Renal cortex interstitium (tissue), 11 donors: ENCODE measurements at regions not wholly inside any gene's neighbourhood (a gene's known extent, or its start where the extent isn't known, plus 50 kb on each side); places are given as distances from the start of the nearest gene placed in this dataset.
"Not testable (repeated sequence)": the region's sequence is repeated elsewhere in the genome, so short reads cannot be mapped to it uniquely, and the experiment has no call there.

Source experiments
- DNase-seq, 11 donors: peaks; one replicate each; pipeline ENCODE4 v3.0.0-alpha.2; 2013; ENCODE audit warnings: low read depth in 9 of 11, low spot score in 4 of 11; ENCODE audit errors: extremely low read depth in 1 of 11

DNA sequence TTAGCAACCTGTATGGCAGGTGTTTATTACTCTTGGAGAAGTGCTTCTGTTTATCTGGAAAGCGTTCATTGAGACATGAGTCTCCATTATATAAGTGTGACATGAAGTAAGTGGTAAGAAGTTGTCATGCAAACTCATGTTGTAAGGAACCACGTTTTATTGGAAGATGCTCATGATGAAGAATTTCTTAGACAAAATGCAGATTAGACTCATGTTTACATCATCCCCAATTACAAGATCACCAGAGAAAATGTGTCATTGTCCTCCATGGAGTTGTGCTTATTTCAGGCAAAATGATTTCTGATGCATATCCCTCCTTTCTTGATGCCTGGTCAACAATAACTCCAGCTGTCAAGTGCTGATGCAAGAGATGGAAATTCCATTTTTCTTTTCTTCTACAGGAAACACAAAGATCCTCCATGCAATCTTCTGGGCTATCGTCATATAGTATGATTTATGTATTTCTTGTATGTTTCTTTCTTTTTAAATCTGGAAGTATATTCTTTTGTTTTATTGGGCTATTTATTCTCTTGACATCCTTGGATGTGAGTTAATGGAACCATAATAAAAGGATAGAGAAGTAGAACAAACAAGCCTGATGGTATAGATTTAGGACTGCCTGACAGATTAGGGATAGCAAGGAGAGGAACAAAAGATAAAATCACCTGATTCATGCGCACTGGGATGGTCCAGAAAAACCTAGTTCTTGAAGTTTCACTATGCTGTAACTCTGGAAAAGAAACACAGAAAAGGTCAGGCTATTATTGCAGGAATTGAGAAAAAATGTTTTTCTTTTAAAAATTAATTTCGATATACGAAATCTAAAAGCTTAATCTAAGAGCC lies 50.7 kb upstream of the DIAPH3 start:
- no peak for DNase-seq

GRCh38 chr13:60220072-60220471 lies 56.3 kb upstream of the DIAPH3 start:
- DNase-seq = no peak

DNA sequence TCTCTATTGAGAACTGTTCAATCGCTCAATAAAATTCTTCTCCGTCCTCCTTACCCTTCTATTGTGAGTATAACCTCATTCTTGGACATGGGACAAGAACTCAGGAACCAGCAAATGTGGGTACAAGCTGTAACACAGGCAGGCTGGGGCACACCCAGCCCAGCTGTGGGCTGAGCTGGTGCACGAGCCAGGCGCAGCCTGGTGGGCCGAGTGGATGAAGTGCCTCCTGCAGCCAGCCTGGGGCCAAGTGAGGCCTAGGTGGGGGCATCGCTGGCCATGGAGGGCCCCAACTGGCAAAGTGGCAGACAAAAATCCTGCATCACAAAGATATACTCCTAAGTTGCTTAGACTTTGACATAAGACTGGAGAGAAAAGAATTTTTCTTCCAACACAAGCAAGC lies 57.9 kb upstream of the DIAPH3 start:
- no peak for DNase-seq

GRCh38 chr13:60226507-60226906 lies 62.8 kb upstream of the DIAPH3 start:
- DNase-seq = peak in 2 of 11 donors; percentile 1 to 3

DNA sequence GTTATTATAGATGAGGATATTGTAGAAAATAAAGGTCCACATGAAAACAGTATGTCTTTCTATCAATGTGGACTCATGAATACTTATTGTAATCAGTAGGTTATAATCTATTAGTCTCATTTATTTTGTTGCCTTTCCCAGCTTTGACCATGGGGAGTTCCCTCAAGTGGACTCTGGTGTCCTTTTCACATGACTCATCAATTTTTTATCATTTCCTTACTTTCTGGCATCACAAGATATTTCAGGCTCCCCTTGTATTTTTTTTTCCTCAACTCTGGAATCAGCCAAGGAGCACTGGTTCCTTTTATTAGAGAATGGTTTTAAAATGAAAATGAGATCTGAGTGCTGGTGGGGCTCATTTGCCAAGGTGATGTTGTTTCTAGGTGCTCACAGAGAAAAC lies 63.4 kb upstream of the DIAPH3 start:
- no peak for DNase-seq

- DNase-seq = no peak
These were observed 66.1 kb upstream of the DIAPH3 start for GRCh38 chr13:60229708-60230272.

DNA sequence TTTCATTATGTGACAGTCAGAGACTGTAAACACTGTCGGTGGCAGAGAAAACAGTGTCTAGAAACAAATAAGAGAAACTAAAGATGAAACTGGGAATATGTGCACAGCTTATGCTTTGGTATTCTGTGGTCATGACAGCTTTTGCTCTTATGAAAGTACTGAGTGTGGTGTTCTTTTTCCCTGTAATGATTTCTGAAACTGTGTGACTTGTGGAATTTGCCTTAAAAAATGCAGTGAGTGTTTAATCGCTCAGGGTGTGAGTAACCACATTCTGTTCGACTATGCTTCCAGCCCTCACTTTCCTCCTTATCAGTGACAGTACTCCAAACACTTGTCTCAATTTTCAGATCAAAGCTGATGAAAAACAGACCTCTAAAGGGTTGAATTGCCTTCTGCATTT lies 66.9 kb upstream of the DIAPH3 start:
- DNase-seq = no peak

GRCh38 chr13:60242043-60242595 lies 78.4 kb upstream of the DIAPH3 start:
- no peak for DNase-seq

GRCh38 chr13:60244381-60244780 lies 80.7 kb upstream of the DIAPH3 start:
- no peak for DNase-seq

GRCh38 chr13:60251419-60251818 lies 87.7 kb upstream of the DIAPH3 start:
- not testable (repeated sequence) for DNase-seq

DNA sequence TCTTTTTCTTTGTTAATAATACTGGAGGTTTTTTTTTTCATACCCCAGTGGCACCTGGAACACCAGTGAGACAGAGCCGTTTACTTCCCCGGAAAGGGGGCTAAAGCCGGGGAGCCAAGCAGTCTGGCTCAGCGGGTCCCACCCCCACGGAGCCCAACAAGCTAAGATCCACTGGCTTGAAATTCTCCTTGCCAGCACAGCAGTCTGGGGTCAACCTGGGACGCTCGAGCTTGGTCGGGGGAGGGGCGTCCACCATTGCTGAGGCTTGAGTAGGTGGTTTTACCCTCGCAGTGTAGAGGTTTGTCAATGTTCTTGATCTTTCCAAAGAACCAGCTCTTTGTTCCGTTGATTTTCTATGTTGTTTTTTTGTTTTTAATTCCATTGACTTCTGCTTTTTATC lies 94.6 kb upstream of the DIAPH3 start:
- no peak for DNase-seq

DNA sequence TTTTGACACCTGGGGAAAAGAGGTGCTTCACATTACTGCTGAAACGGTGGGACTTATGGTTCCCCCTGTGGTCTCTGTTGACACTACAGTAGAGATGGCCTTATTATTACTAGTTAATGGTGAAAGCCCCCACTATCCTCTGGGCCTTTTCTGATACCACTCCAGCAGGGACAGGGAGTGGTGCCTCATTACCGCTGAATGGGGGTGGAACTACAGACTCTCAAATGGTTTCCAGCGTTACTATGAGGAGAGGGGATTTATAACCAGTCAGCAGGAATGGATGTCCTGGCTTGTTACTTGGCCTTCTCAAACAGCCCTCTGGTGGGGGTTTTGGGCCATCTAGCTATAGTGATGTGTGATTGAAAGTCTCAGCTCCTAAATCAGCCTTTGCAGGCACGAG lies 96.7 kb upstream of the DIAPH3 start:
- DNase-seq = no peak

DNA sequence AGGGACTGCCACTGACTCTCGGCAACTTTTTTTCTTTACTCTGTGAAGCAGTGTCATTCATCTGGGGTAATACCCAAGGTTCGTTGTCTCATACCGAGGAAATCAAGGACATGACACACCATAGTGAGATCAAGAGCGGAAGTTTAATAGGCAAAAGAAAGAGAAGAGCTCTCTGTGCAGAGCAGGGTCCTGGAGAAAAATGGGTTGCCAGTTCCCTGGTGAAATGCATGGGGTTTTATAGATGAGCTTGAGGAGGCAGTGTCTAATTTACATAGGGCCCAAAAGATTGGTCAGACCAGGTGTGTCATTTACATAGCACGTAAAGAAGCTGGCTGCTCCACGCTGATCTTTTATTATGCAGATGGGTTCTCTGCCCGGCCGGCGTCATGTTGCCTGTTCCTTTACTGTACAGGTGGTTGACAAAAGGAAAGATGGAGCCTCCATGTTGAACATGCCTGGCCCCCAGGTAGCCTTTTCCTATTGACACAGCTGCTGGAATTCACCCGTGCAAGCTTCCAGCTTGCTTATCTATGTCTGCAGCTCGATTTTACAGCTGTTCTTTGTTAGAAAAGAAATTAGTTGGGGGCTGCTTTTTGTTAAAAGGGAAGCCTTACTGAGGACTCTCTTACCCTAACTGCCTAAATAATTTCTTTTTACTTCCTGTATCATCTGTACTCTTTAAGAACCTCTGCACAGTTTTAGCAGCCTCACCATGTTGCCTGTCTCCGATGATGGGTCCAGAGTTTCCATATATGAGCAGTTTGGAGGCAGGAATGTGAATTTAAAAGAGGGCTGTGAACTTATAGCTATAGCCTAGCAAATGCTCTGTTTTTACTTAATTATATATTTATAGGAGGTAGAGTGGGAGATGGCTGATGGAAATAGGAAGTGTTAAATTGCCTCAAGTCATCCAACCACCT lies 98.0 kb upstream of the DIAPH3 start:
- DNase-seq = no peak

- DNase-seq = no peak
These were observed 101.8 kb upstream of the DIAPH3 start for GRCh38 chr13:60265566-60265965.

GRCh38 chr13:60267498-60268202 lies 103.9 kb upstream of the DIAPH3 start:
- peak in 4 of 11 donors; percentile 2 to 13 (median 12) for DNase-seq

DNA sequence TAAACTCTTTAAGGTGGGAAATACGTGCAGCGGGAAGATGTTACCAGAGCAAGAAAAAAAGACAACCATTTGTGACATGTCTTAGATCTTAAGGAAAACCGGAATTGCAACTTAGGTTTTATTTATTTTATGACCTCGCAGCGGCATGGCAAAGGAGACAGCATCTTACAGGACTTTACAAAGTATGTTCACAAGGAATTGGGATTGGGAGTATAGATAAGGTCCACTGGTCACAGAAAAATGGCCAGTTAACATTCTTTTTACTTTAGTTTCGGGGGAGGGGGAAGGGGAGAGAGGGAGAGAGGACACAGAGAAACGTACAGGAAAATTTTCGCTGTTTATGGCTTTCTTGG lies 104.5 kb upstream of the DIAPH3 start:
- no peak for DNase-seq

GRCh38 chr13:60273971-60274527 lies 110.3 kb upstream of the DIAPH3 start:
- no peak for DNase-seq

DNA sequence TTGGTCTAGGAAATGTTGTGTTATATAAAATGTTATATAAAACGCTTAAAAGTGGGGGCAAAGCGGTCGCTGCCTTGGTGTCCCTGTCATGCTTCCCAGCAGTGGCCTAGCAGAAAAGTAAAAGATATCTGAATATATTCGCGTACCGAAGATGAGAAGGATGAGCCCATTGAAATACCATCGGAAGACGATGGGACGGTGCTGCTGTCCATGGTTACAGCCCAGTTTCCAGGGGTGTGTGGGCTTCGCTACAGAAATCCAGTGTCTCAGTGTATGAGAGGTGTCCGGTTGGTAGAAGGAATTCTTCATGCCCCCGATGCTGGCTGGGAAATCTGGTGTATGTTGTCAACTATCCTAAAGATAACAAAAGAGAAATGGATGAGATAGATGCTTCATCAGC lies 110.9 kb upstream of the DIAPH3 start:
- DNase-seq = no peak

GRCh38 chr13:60275208-60275607 lies 111.5 kb upstream of the DIAPH3 start:
- DNase-seq = no peak
